GM12878 (cell line): ENCODE measurements at regions not wholly inside any gene's neighbourhood (a gene's known extent, or its start where the extent isn't known, plus 50 kb on each side); places are given as distances from the start of the nearest gene placed in this dataset.

Experiments
- ATAC-seq: fragments of 200-7000 bp; cut with Tn5 transposase; 3 replicates; pipeline ENCODE4 v1.9.1; 2020; ENCODE audit warnings: mild to moderate bottlenecking, moderate library complexity
- BruUV-seq: library from RNA; stranded (reverse); fragments of 400-500 nt; replicated peaks from 2 replicates; lab custom pipeline; 2021; lab: Mats Ljungman, UMichigan
- CTCF ChIA-PET: fragments of 300-600 bp; sonication (Branson Sonifier 250); formaldehyde crosslinking; extraction: SDS; loops from one replicate; lab custom pipeline; 2021; ENCODE audit warnings: inconsistent platforms; lab: Yijun Ruan, JAX
- POLR2A ChIA-PET: fragments of 350-600 bp; formaldehyde crosslinking; extraction: SDS; loops from one replicate; lab custom pipeline; 2021; ENCODE audit warnings: inconsistent platforms; lab: Charles Lee
- RAD21 ChIA-PET: fragments of 300-600 bp; sonication (Branson Sonifier 250); formaldehyde crosslinking; loops from one replicate; lab custom pipeline; 2023; ENCODE audit warnings: antibody characterized with exemption; ENCODE audit not compliant: unreplicated experiment; lab: Charles Lee
- SMC1A ChIA-PET: fragments of 300-600 bp; sonication (Branson Sonifier 250); formaldehyde crosslinking; loops from one replicate; lab custom pipeline; 2023; ENCODE audit not compliant: unreplicated experiment, uncharacterized antibody; lab: Charles Lee
- DNase-seq: peaks from one replicate; pipeline ENCODE4 v3.0.0-alpha.2; 2011; ENCODE audit warnings: low read depth, low spot score
- FAIRE-seq: peaks from 3 replicates; lab custom pipeline; 2011; peaks lifted over from hg19 to GRCh38; lab: Jason Lieb, UNC
- H2AFZ ChIP-seq: 2 replicates; pipeline ENCODE4 v1.6.0; 2011; ENCODE audit warnings: low read depth, low read length, control low read depth; ENCODE audit not compliant: control insufficient read depth
- H3K27ac ChIP-seq: 2 replicates; pipeline ENCODE4 v1.5.1; 2011; ENCODE audit warnings: control low read depth; ENCODE audit not compliant: control insufficient read depth, insufficient read depth
- H3K27me3 ChIP-seq, 2 experiments: replicated peaks in 1 of 2; 2 replicates each; pipeline versions ENCODE4 v1.6.0 to v1.6.1; 2011; ENCODE audit warnings: low read length in 1 of 2; ENCODE audit not compliant: control insufficient read depth in 2 of 2, insufficient read depth in 2 of 2
- H3K36me3 ChIP-seq, 2 experiments: 2 replicates each; pipeline ENCODE4 v1.5.1; 2011; ENCODE audit warnings: low read length in 1 of 2; ENCODE audit not compliant: control insufficient read depth in 2 of 2, insufficient read depth in 2 of 2
- H3K4me1 ChIP-seq: 2 replicates; pipeline ENCODE4 v1.6.1; 2011; ENCODE audit warnings: mild to moderate bottlenecking, low read length, moderate library complexity, mixed read lengths; ENCODE audit not compliant: control insufficient read depth, insufficient read depth
- H3K4me2 ChIP-seq: 2 replicates; pipeline ENCODE4 v1.6.0; 2011; ENCODE audit warnings: control low read depth; ENCODE audit not compliant: control insufficient read depth, insufficient read depth
- H3K4me3 ChIP-seq: fragments of 200-600 bp; sonication (generic); 2 replicates; pipeline ENCODE4 v1.5.1; 2016
- H3K79me2 ChIP-seq: 2 replicates; pipeline ENCODE4 v1.6.0; 2011; ENCODE audit warnings: low read length; ENCODE audit not compliant: control insufficient read depth, insufficient read depth
- H3K9ac ChIP-seq: 2 replicates; pipeline ENCODE4 v1.8.0; 2011; ENCODE audit warnings: low read length, control low read depth, mixed read lengths; ENCODE audit not compliant: control insufficient read depth, insufficient read depth
- H3K9me3 ChIP-seq: replicated peaks from 3 replicates; pipeline ENCODE4 v1.5.1; 2011; ENCODE audit warnings: mild to moderate bottlenecking, low read length; ENCODE audit not compliant: control insufficient read depth, insufficient read depth
- H4K20me1 ChIP-seq: 2 replicates; pipeline ENCODE4 v1.6.0; 2011; ENCODE audit not compliant: control insufficient read depth, insufficient read depth
- ASH2L ChIP-seq: fragments of 300-600, 200-600 bp; sonication (generic); IDR thresholded peaks from 2 replicates; pipeline ENCODE4 v1.6.1; 2017; ENCODE audit warnings: low read depth, mild to moderate bottlenecking, borderline replicate concordance
- BCLAF1 ChIP-seq: fragments of 450-650 bp; IDR thresholded peaks from 2 replicates; pipeline ENCODE4 v1.6.1; 2017; ENCODE audit warnings: antibody characterized with exemption, mild to moderate bottlenecking, moderate library complexity
- ESRRA ChIP-seq: IDR thresholded peaks from 2 replicates; pipeline ENCODE4 v1.6.1; 2012; ENCODE audit warnings: mild to moderate bottlenecking, low read length, improper control_type of control experiment
- IKZF2 ChIP-seq, 2 experiments: fragments of 450-650 bp; IDR thresholded peaks; 2 replicates each; pipeline ENCODE4 v1.6.1; 2017; ENCODE audit warnings: mild to moderate bottlenecking in 2 of 2, moderate library complexity in 2 of 2
- MLLT1 ChIP-seq: fragments of 450-650 bp; IDR thresholded peaks from 2 replicates; pipeline ENCODE4 v1.6.1; 2016; ENCODE audit warnings: mild to moderate bottlenecking
- POLR2A ChIP-seq: IDR thresholded peaks from 2 replicates; pipeline ENCODE4 v1.6.1; 2011; ENCODE audit warnings: low read depth, mild to moderate bottlenecking, low read length
- POLR2AphosphoS2 ChIP-seq: IDR thresholded peaks from 2 replicates; pipeline ENCODE4 v1.6.1; 2011; ENCODE audit warnings: low read depth, mild to moderate bottlenecking, low read length, improper control_type of control experiment, moderate library complexity
- POLR2AphosphoS5 ChIP-seq: IDR thresholded peaks from 2 replicates; pipeline ENCODE4 v1.6.1; 2011; ENCODE audit warnings: mild to moderate bottlenecking, low read length, inconsistent platforms
- POU2F2 ChIP-seq: IDR thresholded peaks from 3 replicates; pipeline ENCODE4 v1.6.1; 2011; ENCODE audit warnings: low read depth, mild to moderate bottlenecking, low read length, borderline replicate concordance
- SPI1 ChIP-seq: IDR thresholded peaks from 2 replicates; pipeline ENCODE4 v1.6.1; 2011; ENCODE audit warnings: low read depth, mild to moderate bottlenecking, low read length, moderate library complexity, borderline replicate concordance; ENCODE audit not compliant: insufficient read depth
- TCF7 ChIP-seq: IDR thresholded peaks from 2 replicates; pipeline ENCODE4 v1.6.1; 2014; ENCODE audit warnings: antibody characterized with exemption, borderline replicate concordance
- YY1 ChIP-seq: IDR thresholded peaks from 2 replicates; pipeline ENCODE4 v1.6.1; 2011; ENCODE audit warnings: low read depth, mild to moderate bottlenecking, low read length
- WGBS: methylation state at CpG from one replicate; pipeline ENCODE4 v1.1.6; 2016; ENCODE audit warnings: low lambda C conversion rate; ENCODE audit not compliant: insufficient replicate concordance, insufficient coverage; ENCODE audit errors: missing lambda C conversion rate; 5-methylcytosine and 5-hydroxymethylcytosine counted together
- in situ Hi-C: fragments of 300-500 bp; cut with MboI; formaldehyde crosslinking; loops from 9 replicates; pipeline ENCODE4 v1.14.3; 2018; ENCODE audit warnings: mixed read lengths
- intact Hi-C: fragments of 100-400 bp; cut with micrococcal nuclease; formaldehyde crosslinking; loops from one replicate; pipeline ENCODE4 v1.14.2; 2022; ENCODE audit not compliant: unreplicated experiment
- TF ChIP-seq, protein P1 (sequence below): IDR thresholded peaks from 2 replicates; pipeline ENCODE4 v1.6.1; 2012; ENCODE audit warnings: low read depth, low read length, improper control_type of control experiment

GRCh38 chr18:67301592-67301991 lies 214.9 kb downstream of the DSEL start:
- H3K36me3 ChIP-seq = no peaks in the 10 kb centered on the region

More at GRCh38 chr18:67301592-67301991, 214.9 kb downstream of the DSEL start:
- no peaks in the 10 kb centered on the region for H3K27me3 ChIP-seq
- no peaks in the 10 kb centered on the region for H3K4me1 ChIP-seq
- no peak for TF ChIP-seq POLR2AphosphoS2
- TF ChIP-seq POLR2A = no peak
- no peak for TF ChIP-seq POLR2AphosphoS5
- TF ChIP-seq TCF7 = no peak
- TF ChIP-seq IKZF2 (IDR thresholded peaks at IDR 0.05) = no peak
- no peak for TF ChIP-seq POU2F2
- TF ChIP-seq ASH2L = no peak
- TF ChIP-seq MLLT1 = no peak
- no peak for TF ChIP-seq YY1
- no peak for TF ChIP-seq SPI1
- TF ChIP-seq BCLAF1 = no peak
- TF ChIP-seq ESRRA = no peak
- TF ChIP-seq, protein P1, sequence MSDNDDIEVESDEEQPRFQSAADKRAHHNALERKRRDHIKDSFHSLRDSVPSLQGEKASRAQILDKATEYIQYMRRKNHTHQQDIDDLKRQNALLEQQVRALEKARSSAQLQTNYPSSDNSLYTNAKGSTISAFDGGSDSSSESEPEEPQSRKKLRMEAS = no peak
- SMC1A ChIA-PET = no interaction called here
- CTCF ChIA-PET = no interaction called here
- no peak overlapping the region for H3K4me2 ChIP-seq
- intact Hi-C loops (no loop called here), in situ Hi-C loops (no loop called here)
- RAD21 ChIA-PET = no interaction called here
- no peaks in the 10 kb centered on the region; the same call in 2 of the 3 replicates for H3K9me3 ChIP-seq
- POLR2A ChIA-PET = no interaction called here
- H3K79me2 ChIP-seq = no peaks in the 10 kb centered on the region
- H3K27ac ChIP-seq = no peak overlapping the region
- H4K20me1 ChIP-seq = no peaks in the 10 kb centered on the region
- H2AFZ ChIP-seq = no peak overlapping the region
- 0% methylated on average over 1 of the region's 1 CpG for WGBS
- no peak for ATAC-seq
- no peak overlapping the region for H3K4me3 ChIP-seq
- no peak for FAIRE-seq
- H3K9ac ChIP-seq = no peak overlapping the region
- BruUV-seq = no TSS peak
- DNase-seq = no peak
